ENCODE measurements at regions not wholly inside any gene's neighbourhood (a gene's known extent, or its start where the extent isn't known, plus 50 kb on each side); places are given as distances from the start of the nearest gene placed in this dataset.

DNA sequence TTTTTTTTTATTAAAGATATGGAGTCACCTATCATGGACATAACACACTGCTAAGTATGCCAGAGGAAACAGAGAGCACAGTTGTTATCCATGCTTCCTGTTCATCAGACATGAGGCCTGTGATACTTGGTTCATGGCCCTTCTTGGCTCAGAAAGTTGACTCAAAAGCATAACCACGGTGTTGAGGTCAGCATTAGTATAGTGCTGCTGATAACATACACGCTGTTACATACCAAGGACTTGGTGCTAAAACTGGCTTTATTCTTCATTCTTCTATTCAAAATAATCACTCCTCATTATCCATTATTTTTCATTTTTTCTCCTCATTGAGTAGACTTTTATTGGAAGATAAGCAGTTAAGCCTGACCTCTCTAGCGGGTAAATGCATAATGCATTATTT is 464.1 kb downstream of the ADGRL2 start:
- TF ChIP-seq, protein P1, sequence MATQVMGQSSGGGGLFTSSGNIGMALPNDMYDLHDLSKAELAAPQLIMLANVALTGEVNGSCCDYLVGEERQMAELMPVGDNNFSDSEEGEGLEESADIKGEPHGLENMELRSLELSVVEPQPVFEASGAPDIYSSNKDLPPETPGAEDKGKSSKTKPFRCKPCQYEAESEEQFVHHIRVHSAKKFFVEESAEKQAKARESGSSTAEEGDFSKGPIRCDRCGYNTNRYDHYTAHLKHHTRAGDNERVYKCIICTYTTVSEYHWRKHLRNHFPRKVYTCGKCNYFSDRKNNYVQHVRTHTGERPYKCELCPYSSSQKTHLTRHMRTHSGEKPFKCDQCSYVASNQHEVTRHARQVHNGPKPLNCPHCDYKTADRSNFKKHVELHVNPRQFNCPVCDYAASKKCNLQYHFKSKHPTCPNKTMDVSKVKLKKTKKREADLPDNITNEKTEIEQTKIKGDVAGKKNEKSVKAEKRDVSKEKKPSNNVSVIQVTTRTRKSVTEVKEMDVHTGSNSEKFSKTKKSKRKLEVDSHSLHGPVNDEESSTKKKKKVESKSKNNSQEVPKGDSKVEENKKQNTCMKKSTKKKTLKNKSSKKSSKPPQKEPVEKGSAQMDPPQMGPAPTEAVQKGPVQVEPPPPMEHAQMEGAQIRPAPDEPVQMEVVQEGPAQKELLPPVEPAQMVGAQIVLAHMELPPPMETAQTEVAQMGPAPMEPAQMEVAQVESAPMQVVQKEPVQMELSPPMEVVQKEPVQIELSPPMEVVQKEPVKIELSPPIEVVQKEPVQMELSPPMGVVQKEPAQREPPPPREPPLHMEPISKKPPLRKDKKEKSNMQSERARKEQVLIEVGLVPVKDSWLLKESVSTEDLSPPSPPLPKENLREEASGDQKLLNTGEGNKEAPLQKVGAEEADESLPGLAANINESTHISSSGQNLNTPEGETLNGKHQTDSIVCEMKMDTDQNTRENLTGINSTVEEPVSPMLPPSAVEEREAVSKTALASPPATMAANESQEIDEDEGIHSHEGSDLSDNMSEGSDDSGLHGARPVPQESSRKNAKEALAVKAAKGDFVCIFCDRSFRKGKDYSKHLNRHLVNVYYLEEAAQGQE (IDR thresholded peaks at IDR 0.05; ENCODE audit: low read depth) = no peak
- TF ChIP-seq NFIC (IDR thresholded peaks at IDR 0.05) (no peak), RAD21 (IDR thresholded peaks at IDR 0.05; ENCODE audit: low read depth) (no peak), TEAD4 (IDR thresholded peaks at IDR 0.05) (no peak), YY1 (IDR thresholded peaks at IDR 0.05; ENCODE audit: low read depth) (no peak)

All from Ishikawa (cell line).